ENCODE measurements at regions not wholly inside any gene's neighbourhood (a gene's known extent, or its start where the extent isn't known, plus 50 kb on each side); places are given as distances from the start of the nearest gene placed in this dataset.
"Not testable (repeated sequence)": the region's sequence is repeated elsewhere in the genome, so short reads cannot be mapped to it uniquely, and the experiment has no call there.

- Mint-ChIP-seq H3K36me3 (ENCODE audit: low read depth) (no peaks in the 10 kb centered on the region), H3K27me3 (ENCODE audit: low read depth) (peaks cover 10% of the 10 kb centered on the region), H3K27ac (no peak overlapping the region), H3K9me3 (peaks cover 2% of the 10 kb centered on the region), H3K4me3 (no peak overlapping the region), H3K4me1 (no peaks in the 10 kb centered on the region)
- no peak for TF ChIP-seq CTCF (IDR thresholded peaks at IDR 0.05; ENCODE audit: unreplicated experiment in 3 of 3)
These were observed 322.8 kb downstream of the LNPK start for GRCh38 chr2:175679231-175679630.

GRCh38 chr2:175677880-175678279 lies 324.2 kb downstream of the LNPK start:
- H3K27me3 Mint-ChIP-seq (ENCODE audit: low read depth), result peaks cover 4% of the 10 kb centered on the region
- H3K4me3 Mint-ChIP-seq, result no peak overlapping the region
- H3K36me3 Mint-ChIP-seq (ENCODE audit: low read depth), result no peaks in the 10 kb centered on the region
- H3K4me1 Mint-ChIP-seq, result no peaks in the 10 kb centered on the region
- H3K27ac Mint-ChIP-seq, result no peak overlapping the region
- no peak for TF ChIP-seq CTCF (IDR thresholded peaks at IDR 0.05; ENCODE audit: unreplicated experiment in 3 of 3)
- peaks cover 15% of the 10 kb centered on the region for H3K9me3 Mint-ChIP-seq

GRCh38 chr2:175676813-175677212 lies 325.3 kb downstream of the LNPK start:
- Mint-ChIP-seq H3K36me3 (ENCODE audit: low read depth) (peaks cover 4% of the 10 kb centered on the region), H3K4me3 (no peak overlapping the region), H3K9me3 (peaks cover 25% of the 10 kb centered on the region), H3K27me3 (ENCODE audit: low read depth) (peaks cover 4% of the 10 kb centered on the region), H3K27ac (no peak overlapping the region), H3K4me1 (no peaks in the 10 kb centered on the region)
- TF ChIP-seq CTCF (IDR thresholded peaks at IDR 0.05; ENCODE audit: unreplicated experiment in 3 of 3), result no peak

- peaks cover 37% of the 10 kb centered on the region for H3K9me3 Mint-ChIP-seq
These were observed 333.3 kb downstream of the LNPK start for GRCh38 chr2:175668804-175669203.

GRCh38 chr2:175662335-175662734 lies 339.7 kb downstream of the LNPK start:
- no peaks in the 10 kb centered on the region for H3K27me3 Mint-ChIP-seq (ENCODE audit: low read depth)
- no peaks in the 10 kb centered on the region for H3K36me3 Mint-ChIP-seq (ENCODE audit: low read depth)
- no peak overlapping the region for H3K27ac Mint-ChIP-seq
- no peak overlapping the region for H3K4me3 Mint-ChIP-seq
- no peak for TF ChIP-seq CTCF (IDR thresholded peaks at IDR 0.05; ENCODE audit: unreplicated experiment in 3 of 3)
- no peaks in the 10 kb centered on the region for H3K9me3 Mint-ChIP-seq
- no peaks in the 10 kb centered on the region for H3K4me1 Mint-ChIP-seq

More at GRCh38 chr2:175668804-175669203, 333.3 kb downstream of the LNPK start:
- H3K4me1 Mint-ChIP-seq; H3K36me3 Mint-ChIP-seq (ENCODE audit: low read depth); H3K4me3 Mint-ChIP-seq; H3K27me3 Mint-ChIP-seq (ENCODE audit: low read depth); H3K27ac Mint-ChIP-seq: not testable (repeated sequence)

- Mint-ChIP-seq H3K27ac (no peak overlapping the region), H3K4me3 (no peak overlapping the region), H3K27me3 (ENCODE audit: low read depth) (no peaks in the 10 kb centered on the region), H3K4me1 (no peaks in the 10 kb centered on the region), H3K36me3 (ENCODE audit: low read depth) (no peaks in the 10 kb centered on the region), H3K9me3 (peaks cover 20% of the 10 kb centered on the region)
- TF ChIP-seq CTCF (IDR thresholded peaks at IDR 0.05; ENCODE audit: unreplicated experiment in 3 of 3), result no peak
These were observed 353.4 kb downstream of the LNPK start for GRCh38 chr2:175648577-175649063.

Data from nephron (organoid).